Retinal pigment epithelial cell (primary cell): ENCODE measurements at regions not wholly inside any gene's neighbourhood (a gene's known extent, or its start where the extent isn't known, plus 50 kb on each side); places are given as distances from the start of the nearest gene placed in this dataset.

Experiments
- DNase-seq: peaks from one replicate; pipeline ENCODE4 v3.0.0-alpha.2; 2010; ENCODE audit warnings: low read depth
- H3K4me3 ChIP-seq: 2 replicates; pipeline ENCODE4 v1.5.1; 2011; ENCODE audit warnings: mild to moderate bottlenecking, low read length, control low read depth, moderate library complexity
- CTCF ChIP-seq: conservative IDR thresholded peaks from 2 replicates; pipeline ENCODE4 v1.5.1; 2011; ENCODE audit warnings: low read depth, low read length, control low read depth, inconsistent platforms

- no peak for TF ChIP-seq CTCF
- no peak for DNase-seq
- H3K4me3 ChIP-seq, result no peak overlapping the region
Measured at GRCh38 chr2:181145645-181146044, 165.2 kb downstream of the UBE2E3 start.

GRCh38 chr2:181146171-181146570 is 165.8 kb downstream of the UBE2E3 start:
- H3K4me3 ChIP-seq, result no peak overlapping the region
- DNase-seq, result no peak
- TF ChIP-seq CTCF, result no peak

GRCh38 chr2:181149056-181149455 is 168.7 kb downstream of the UBE2E3 start:
- no peak for DNase-seq
- H3K4me3 ChIP-seq, result no peak overlapping the region
- TF ChIP-seq CTCF, result no peak

- no peak for TF ChIP-seq CTCF
- no peak for DNase-seq
- no peak overlapping the region for H3K4me3 ChIP-seq
Measured at GRCh38 chr2:181152226-181152625, 171.8 kb downstream of the UBE2E3 start.

- no peak for DNase-seq
- no peak overlapping the region for H3K4me3 ChIP-seq
- TF ChIP-seq CTCF, result no peak
Measured at GRCh38 chr2:181152701-181153100, 172.3 kb downstream of the UBE2E3 start.

- no peak for TF ChIP-seq CTCF
- H3K4me3 ChIP-seq, result no peak overlapping the region
- no peak for DNase-seq
Measured at GRCh38 chr2:181153886-181154285, 173.5 kb downstream of the UBE2E3 start.

- no peak overlapping the region for H3K4me3 ChIP-seq
- DNase-seq, result no peak
- TF ChIP-seq CTCF, result no peak
Measured at GRCh38 chr2:181157326-181157725, 176.9 kb downstream of the UBE2E3 start.
